GM23338 (cell line): ENCODE measurements at regions not wholly inside any gene's neighbourhood (a gene's known extent, or its start where the extent isn't known, plus 50 kb on each side); places are given as distances from the start of the nearest gene placed in this dataset.

Experiments
- ATAC-seq: fragments of 200-7000 bp; cut with Tn5 transposase; 3 replicates; pipeline ENCODE4 v1.9.1; 2020
- DNase-seq: peaks from one replicate; pipeline ENCODE4 v3.0.0-alpha.2; 2015; ENCODE audit warnings: low spot score
- H2AFZ ChIP-seq: fragments of 200-600 bp; sonication (generic); 2 replicates; pipeline ENCODE4 v1.8.0; 2016; ENCODE audit warnings: antibody characterized with exemption, mild to moderate bottlenecking, moderate library complexity
- H3F3A ChIP-seq: fragments of 200-600 bp; sonication (generic); replicated peaks from 2 replicates; pipeline ENCODE4 v1.8.0; 2017; ENCODE audit warnings: antibody characterized with exemption, mixed run types, low read depth
- H3K27ac ChIP-seq: fragments of 200-600 bp; sonication (generic); 2 replicates; pipeline ENCODE4 v1.6.1; 2016; ENCODE audit warnings: low read depth
- H3K27me3 ChIP-seq: fragments of 200-600 bp; sonication (generic); 2 replicates; pipeline ENCODE4 v1.8.0; 2016; ENCODE audit warnings: mild to moderate bottlenecking, mixed run types, moderate library complexity; ENCODE audit not compliant: insufficient read depth
- H3K36me3 ChIP-seq: fragments of 200-600 bp; sonication (generic); 2 replicates; pipeline ENCODE4 v1.8.0; 2016; ENCODE audit warnings: mild to moderate bottlenecking; ENCODE audit not compliant: insufficient read depth
- H3K4me1 ChIP-seq: fragments of 200-600 bp; sonication (generic); 2 replicates; pipeline ENCODE4 v1.8.0; 2016; ENCODE audit warnings: mild to moderate bottlenecking, moderate library complexity; ENCODE audit not compliant: insufficient read depth
- H3K4me2 ChIP-seq: fragments of 200-600 bp; sonication (generic); 2 replicates; pipeline ENCODE4 v1.7.1; 2017; ENCODE audit warnings: mixed run types
- H3K4me3 ChIP-seq: fragments of 200-600 bp; sonication (generic); 2 replicates; pipeline ENCODE4 v1.6.1; 2016; ENCODE audit warnings: mixed run types
- H3K79me2 ChIP-seq: fragments of 200-600 bp; sonication (generic); replicated peaks from 2 replicates; pipeline ENCODE4 v1.8.0; 2017; ENCODE audit warnings: mild to moderate bottlenecking; ENCODE audit not compliant: insufficient read depth
- H3K9me2 ChIP-seq: fragments of 200-600 bp; sonication (generic); 2 replicates; pipeline ENCODE4 v1.8.0; 2017; ENCODE audit not compliant: insufficient read depth
- H4K20me1 ChIP-seq: fragments of 200-600 bp; sonication (generic); replicated peaks from 2 replicates; pipeline ENCODE4 v1.8.0; 2017; ENCODE audit warnings: mild to moderate bottlenecking; ENCODE audit not compliant: insufficient read depth
- H3K27ac Mint-ChIP-seq: 2 replicates; pipeline ENCODE4 v1.8.0; 2020; ENCODE audit warnings: inconsistent platforms, mild to moderate bottlenecking, moderate library complexity, mixed read lengths
- H3K27me3 Mint-ChIP-seq: 3 replicates; pipeline ENCODE4 v1.8.0; 2022; ENCODE audit warnings: low read depth, mild to moderate bottlenecking, moderate library complexity, mixed read lengths, inconsistent platforms; ENCODE audit not compliant: insufficient read depth, poor library complexity
- H3K36me3 Mint-ChIP-seq: 3 replicates; pipeline ENCODE4 v1.8.0; 2021; ENCODE audit warnings: low read depth, mild to moderate bottlenecking, inconsistent platforms, moderate library complexity, mixed read lengths
- H3K4me1 Mint-ChIP-seq: 3 replicates; pipeline ENCODE4 v1.8.0; 2020; ENCODE audit warnings: mild to moderate bottlenecking, inconsistent platforms, mixed read lengths
- H3K4me3 Mint-ChIP-seq: 3 replicates; pipeline ENCODE4 v1.8.0; 2021; ENCODE audit warnings: moderate library complexity, mild to moderate bottlenecking, inconsistent platforms, mixed read lengths
- H3K9me3 Mint-ChIP-seq: 3 replicates; pipeline ENCODE4 v1.8.0; 2020; ENCODE audit warnings: moderate library complexity, mild to moderate bottlenecking, inconsistent platforms, mixed read lengths
- CREB1 ChIP-seq: fragments of 250-450 bp; sonication (Bioruptor Pico); IDR thresholded peaks from 2 replicates; pipeline ENCODE4 v1.5.0; 2020; ENCODE audit warnings: low read depth, mild to moderate bottlenecking, moderate library complexity
- EZH2 ChIP-seq: fragments of 200-600 bp; sonication (generic); IDR thresholded peaks from one replicate; pipeline ENCODE4 v1.8.0; 2017; ENCODE audit warnings: antibody characterized with exemption, mild to moderate bottlenecking, low read depth; ENCODE audit not compliant: unreplicated experiment
- EZH2phosphoT487 ChIP-seq: fragments of 200-600 bp; sonication (generic); IDR thresholded peaks from one replicate; pipeline ENCODE4 v1.8.1; 2018; ENCODE audit warnings: antibody characterized with exemption; ENCODE audit not compliant: unreplicated experiment
- JUNB ChIP-seq: IDR thresholded peaks from one replicate; pipeline ENCODE4 v1.6.1; 2016; ENCODE audit warnings: antibody characterized with exemption; ENCODE audit not compliant: unreplicated experiment
- NANOG ChIP-seq: IDR thresholded peaks from 2 replicates; pipeline ENCODE4 v1.6.1; 2016; ENCODE audit warnings: antibody characterized with exemption, borderline replicate concordance
- POLR2AphosphoS5 ChIP-seq: IDR thresholded peaks from 2 replicates; pipeline ENCODE4 v1.6.1; 2016; ENCODE audit warnings: antibody characterized with exemption, low read depth
- STAT1 ChIP-seq: IDR thresholded peaks from one replicate; pipeline ENCODE4 v1.6.1; 2016; ENCODE audit warnings: antibody characterized with exemption; ENCODE audit not compliant: unreplicated experiment
- ZNF114 ChIP-seq: fragments of 250-450 bp; sonication (Bioruptor Pico); IDR thresholded peaks from 2 replicates; pipeline ENCODE4 v1.5.0; 2020; ENCODE audit warnings: mild to moderate bottlenecking, moderate library complexity
- ZNF331 ChIP-seq: fragments of 250-450 bp; sonication (Bioruptor Pico); IDR thresholded peaks from 2 replicates; pipeline ENCODE4 v1.5.0; 2020; ENCODE audit warnings: low read depth, mild to moderate bottlenecking, moderate library complexity
- TF ChIP-seq, protein P1 (sequence below): IDR thresholded peaks from one replicate; pipeline ENCODE4 v1.6.1; 2018; ENCODE audit warnings: antibody characterized with exemption; ENCODE audit not compliant: unreplicated experiment
- TF ChIP-seq, protein P2 (sequence below): IDR thresholded peaks from 2 replicates; pipeline ENCODE4 v1.6.1; 2016; ENCODE audit warnings: antibody characterized with exemption
- TF ChIP-seq, protein P3 (sequence below): fragments of 250-450 bp; sonication (Bioruptor Pico); IDR thresholded peaks from 2 replicates; pipeline ENCODE4 v1.5.0; 2020; ENCODE audit warnings: mild to moderate bottlenecking, moderate library complexity
- TF ChIP-seq, protein P4 (sequence below), 2 experiments: fragments of 200-600 bp in 1 of 2; sonication (generic) in 1 of 2; conservative IDR thresholded peaks; 2 replicates each; pipeline versions ENCODE4 v1.5.1 to v1.6.1; 2016 to 2017; ENCODE audit warnings: antibody characterized with exemption in 2 of 2, low read depth in 2 of 2, mild to moderate bottlenecking in 2 of 2, moderate library complexity in 1 of 2

DNA sequence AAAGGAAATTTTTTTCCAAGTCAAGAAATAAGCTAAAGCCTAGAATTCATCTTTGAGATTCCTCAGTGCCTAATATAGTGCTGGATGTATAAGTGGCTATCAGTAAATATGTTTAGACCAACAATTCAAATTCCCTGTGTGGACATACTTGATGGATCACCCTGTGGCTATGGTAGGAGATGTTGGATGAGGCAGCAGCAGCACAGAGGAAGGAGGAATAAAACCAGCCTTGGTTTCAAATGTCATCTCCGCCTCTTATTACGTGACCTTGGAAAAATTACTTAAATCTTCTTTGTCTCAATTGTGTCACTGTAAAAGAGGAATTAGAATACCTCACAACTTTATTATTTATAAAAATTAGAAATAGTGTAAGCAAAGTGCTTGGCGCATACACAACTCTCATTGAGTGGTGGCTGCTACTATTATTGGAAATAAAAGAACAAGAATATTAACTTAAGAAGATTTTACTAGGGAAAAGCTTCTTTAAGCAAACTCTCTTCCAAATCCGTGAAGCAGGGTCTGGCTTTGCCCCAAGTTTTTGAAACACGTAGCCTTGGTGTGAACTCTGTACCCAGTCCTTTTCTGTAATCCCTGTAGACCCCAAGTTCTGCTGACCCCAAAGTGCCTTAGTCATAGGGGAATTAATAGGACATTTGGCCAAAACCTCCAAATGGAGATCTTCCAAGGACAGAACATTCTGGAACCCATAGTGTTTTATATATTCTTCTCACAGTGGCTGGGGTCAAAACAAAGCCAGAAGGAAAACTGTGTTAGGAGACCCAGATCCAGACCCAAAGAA is 283.8 kb downstream of the PTEN start:
- Histone ChIP-seq H3K27me3 (no peaks in the 10 kb centered on the region), H4K20me1 (no peaks in the 10 kb centered on the region), H2AFZ (no peak overlapping the region), H3K9me2 (peaks cover under 1% of the 10 kb centered on the region), H3K4me2 (no peak overlapping the region), H3K36me3 (no peaks in the 10 kb centered on the region), H3K27ac (no peak overlapping the region), H3K4me1 (no peaks in the 10 kb centered on the region; the same call in 1 of the 2 replicates), H3K4me3 (no peak overlapping the region), H3K79me2 (no peaks in the 10 kb centered on the region), H3F3A (no peaks in the 10 kb centered on the region)
- peaks cover 3% of the 10 kb centered on the region; the same call in 2 of the 3 replicates for H3K4me1 Mint-ChIP-seq
- no peak overlapping the region for H3K4me3 Mint-ChIP-seq
- ATAC-seq (no peak), DNase-seq (no peak)
- no peaks in the 10 kb centered on the region for H3K27me3 Mint-ChIP-seq
- no peak for TF ChIP-seq EZH2phosphoT487
- TF ChIP-seq, protein P1, sequence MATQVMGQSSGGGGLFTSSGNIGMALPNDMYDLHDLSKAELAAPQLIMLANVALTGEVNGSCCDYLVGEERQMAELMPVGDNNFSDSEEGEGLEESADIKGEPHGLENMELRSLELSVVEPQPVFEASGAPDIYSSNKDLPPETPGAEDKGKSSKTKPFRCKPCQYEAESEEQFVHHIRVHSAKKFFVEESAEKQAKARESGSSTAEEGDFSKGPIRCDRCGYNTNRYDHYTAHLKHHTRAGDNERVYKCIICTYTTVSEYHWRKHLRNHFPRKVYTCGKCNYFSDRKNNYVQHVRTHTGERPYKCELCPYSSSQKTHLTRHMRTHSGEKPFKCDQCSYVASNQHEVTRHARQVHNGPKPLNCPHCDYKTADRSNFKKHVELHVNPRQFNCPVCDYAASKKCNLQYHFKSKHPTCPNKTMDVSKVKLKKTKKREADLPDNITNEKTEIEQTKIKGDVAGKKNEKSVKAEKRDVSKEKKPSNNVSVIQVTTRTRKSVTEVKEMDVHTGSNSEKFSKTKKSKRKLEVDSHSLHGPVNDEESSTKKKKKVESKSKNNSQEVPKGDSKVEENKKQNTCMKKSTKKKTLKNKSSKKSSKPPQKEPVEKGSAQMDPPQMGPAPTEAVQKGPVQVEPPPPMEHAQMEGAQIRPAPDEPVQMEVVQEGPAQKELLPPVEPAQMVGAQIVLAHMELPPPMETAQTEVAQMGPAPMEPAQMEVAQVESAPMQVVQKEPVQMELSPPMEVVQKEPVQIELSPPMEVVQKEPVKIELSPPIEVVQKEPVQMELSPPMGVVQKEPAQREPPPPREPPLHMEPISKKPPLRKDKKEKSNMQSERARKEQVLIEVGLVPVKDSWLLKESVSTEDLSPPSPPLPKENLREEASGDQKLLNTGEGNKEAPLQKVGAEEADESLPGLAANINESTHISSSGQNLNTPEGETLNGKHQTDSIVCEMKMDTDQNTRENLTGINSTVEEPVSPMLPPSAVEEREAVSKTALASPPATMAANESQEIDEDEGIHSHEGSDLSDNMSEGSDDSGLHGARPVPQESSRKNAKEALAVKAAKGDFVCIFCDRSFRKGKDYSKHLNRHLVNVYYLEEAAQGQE = no peak
- TF ChIP-seq ZNF331 = no peak
- TF ChIP-seq, protein P2, sequence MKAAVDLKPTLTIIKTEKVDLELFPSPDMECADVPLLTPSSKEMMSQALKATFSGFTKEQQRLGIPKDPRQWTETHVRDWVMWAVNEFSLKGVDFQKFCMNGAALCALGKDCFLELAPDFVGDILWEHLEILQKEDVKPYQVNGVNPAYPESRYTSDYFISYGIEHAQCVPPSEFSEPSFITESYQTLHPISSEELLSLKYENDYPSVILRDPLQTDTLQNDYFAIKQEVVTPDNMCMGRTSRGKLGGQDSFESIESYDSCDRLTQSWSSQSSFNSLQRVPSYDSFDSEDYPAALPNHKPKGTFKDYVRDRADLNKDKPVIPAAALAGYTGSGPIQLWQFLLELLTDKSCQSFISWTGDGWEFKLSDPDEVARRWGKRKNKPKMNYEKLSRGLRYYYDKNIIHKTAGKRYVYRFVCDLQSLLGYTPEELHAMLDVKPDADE = no peak
- no peak for TF ChIP-seq STAT1
- TF ChIP-seq NANOG = no peak
- TF ChIP-seq, protein P3, sequence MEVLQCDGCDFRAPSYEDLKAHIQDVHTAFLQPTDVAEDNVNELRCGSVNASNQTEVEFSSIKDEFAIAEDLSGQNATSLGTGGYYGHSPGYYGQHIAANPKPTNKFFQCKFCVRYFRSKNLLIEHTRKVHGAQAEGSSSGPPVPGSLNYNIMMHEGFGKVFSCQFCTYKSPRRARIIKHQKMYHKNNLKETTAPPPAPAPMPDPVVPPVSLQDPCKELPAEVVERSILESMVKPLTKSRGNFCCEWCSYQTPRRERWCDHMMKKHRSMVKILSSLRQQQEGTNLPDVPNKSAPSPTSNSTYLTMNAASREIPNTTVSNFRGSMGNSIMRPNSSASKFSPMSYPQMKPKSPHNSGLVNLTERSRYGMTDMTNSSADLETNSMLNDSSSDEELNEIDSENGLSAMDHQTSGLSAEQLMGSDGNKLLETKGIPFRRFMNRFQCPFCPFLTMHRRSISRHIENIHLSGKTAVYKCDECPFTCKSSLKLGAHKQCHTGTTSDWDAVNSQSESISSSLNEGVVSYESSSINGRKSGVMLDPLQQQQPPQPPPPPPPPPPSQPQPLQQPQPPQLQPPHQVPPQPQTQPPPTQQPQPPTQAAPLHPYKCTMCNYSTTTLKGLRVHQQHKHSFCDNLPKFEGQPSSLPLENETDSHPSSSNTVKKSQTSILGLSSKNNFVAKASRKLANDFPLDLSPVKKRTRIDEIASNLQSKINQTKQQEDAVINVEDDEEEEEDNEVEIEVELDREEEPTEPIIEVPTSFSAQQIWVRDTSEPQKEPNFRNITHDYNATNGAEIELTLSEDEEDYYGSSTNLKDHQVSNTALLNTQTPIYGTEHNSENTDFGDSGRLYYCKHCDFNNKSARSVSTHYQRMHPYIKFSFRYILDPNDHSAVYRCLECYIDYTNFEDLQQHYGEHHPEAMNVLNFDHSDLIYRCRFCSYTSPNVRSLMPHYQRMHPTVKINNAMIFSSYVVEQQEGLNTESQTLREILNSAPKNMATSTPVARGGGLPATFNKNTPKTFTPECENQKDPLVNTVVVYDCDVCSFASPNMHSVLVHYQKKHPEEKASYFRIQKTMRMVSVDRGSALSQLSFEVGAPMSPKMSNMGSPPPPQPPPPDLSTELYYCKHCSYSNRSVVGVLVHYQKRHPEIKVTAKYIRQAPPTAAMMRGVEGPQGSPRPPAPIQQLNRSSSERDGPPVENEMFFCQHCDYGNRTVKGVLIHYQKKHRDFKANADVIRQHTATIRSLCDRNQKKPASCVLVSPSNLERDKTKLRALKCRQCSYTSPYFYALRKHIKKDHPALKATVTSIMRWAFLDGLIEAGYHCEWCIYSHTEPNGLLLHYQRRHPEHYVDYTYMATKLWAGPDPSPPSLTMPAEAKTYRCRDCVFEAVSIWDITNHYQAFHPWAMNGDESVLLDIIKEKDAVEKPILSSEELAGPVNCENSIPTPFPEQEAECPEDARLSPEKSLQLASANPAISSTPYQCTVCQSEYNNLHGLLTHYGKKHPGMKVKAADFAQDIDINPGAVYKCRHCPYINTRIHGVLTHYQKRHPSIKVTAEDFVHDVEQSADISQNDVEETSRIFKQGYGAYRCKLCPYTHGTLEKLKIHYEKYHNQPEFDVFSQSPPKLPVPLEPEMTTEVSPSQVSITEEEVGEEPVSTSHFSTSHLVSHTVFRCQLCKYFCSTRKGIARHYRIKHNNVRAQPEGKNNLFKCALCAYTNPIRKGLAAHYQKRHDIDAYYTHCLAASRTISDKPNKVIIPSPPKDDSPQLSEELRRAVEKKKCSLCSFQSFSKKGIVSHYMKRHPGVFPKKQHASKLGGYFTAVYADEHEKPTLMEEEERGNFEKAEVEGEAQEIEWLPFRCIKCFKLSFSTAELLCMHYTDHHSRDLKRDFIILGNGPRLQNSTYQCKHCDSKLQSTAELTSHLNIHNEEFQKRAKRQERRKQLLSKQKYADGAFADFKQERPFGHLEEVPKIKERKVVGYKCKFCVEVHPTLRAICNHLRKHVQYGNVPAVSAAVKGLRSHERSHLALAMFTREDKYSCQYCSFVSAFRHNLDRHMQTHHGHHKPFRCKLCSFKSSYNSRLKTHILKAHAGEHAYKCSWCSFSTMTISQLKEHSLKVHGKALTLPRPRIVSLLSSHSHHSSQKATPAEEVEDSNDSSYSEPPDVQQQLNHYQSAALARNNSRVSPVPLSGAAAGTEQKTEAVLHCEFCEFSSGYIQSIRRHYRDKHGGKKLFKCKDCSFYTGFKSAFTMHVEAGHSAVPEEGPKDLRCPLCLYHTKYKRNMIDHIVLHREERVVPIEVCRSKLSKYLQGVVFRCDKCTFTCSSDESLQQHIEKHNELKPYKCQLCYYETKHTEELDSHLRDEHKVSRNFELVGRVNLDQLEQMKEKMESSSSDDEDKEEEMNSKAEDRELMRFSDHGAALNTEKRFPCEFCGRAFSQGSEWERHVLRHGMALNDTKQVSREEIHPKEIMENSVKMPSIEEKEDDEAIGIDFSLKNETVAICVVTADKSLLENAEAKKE (CRISPR knock-in tag) = no peak
- TF ChIP-seq POLR2AphosphoS5 = no peak
- no peak for TF ChIP-seq ZNF114
- TF ChIP-seq EZH2 = no peak
- TF ChIP-seq, protein P4, sequence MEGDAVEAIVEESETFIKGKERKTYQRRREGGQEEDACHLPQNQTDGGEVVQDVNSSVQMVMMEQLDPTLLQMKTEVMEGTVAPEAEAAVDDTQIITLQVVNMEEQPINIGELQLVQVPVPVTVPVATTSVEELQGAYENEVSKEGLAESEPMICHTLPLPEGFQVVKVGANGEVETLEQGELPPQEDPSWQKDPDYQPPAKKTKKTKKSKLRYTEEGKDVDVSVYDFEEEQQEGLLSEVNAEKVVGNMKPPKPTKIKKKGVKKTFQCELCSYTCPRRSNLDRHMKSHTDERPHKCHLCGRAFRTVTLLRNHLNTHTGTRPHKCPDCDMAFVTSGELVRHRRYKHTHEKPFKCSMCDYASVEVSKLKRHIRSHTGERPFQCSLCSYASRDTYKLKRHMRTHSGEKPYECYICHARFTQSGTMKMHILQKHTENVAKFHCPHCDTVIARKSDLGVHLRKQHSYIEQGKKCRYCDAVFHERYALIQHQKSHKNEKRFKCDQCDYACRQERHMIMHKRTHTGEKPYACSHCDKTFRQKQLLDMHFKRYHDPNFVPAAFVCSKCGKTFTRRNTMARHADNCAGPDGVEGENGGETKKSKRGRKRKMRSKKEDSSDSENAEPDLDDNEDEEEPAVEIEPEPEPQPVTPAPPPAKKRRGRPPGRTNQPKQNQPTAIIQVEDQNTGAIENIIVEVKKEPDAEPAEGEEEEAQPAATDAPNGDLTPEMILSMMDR (conservative IDR thresholded peaks at IDR 0.05; ENCODE audit: low read depth in 2 of 2) = no peak
- TF ChIP-seq CREB1 (CRISPR knock-in tag) = no peak
- no peak for TF ChIP-seq JUNB
- H3K36me3 Mint-ChIP-seq = no peaks in the 10 kb centered on the region
- H3K27ac Mint-ChIP-seq = no peak overlapping the region
- H3K9me3 Mint-ChIP-seq = no peaks in the 10 kb centered on the region
